Panc1 (cell line): ENCODE measurements at regions not wholly inside any gene's neighbourhood (a gene's known extent, or its start where the extent isn't known, plus 50 kb on each side); places are given as distances from the start of the nearest gene placed in this dataset.

Experiments used
- ATAC-seq: fragments of 200-7000 bp; cut with Tn5 transposase; 2 replicates; pipeline ENCODE4 v1.9.1; 2020; ENCODE audit warnings: mild to moderate bottlenecking, moderate library complexity
- BruUV-seq: library from RNA; stranded (reverse); fragments of 400-500 nt; replicated peaks from 2 replicates; lab custom pipeline; 2021; lab: Mats Ljungman, UMichigan
- CTCF ChIA-PET: fragments of 300-600 bp; sonication (Branson Sonifier 250); formaldehyde crosslinking; loops from one replicate; lab custom pipeline; 2022; ENCODE audit warnings: antibody characterized with exemption; lab: Charles Lee
- POLR2A ChIA-PET: fragments of 300-600 bp; sonication (Branson Sonifier 250); formaldehyde crosslinking; loops from one replicate; lab custom pipeline; 2022; ENCODE audit warnings: antibody characterized with exemption; lab: Charles Lee
- DNase-seq: peaks from one replicate; pipeline ENCODE4 v3.0.0-alpha.2; 2010; ENCODE audit warnings: low read depth, low spot score
- H3K27ac ChIP-seq: 2 replicates; pipeline ENCODE4 v1.5.1; 2011; ENCODE audit warnings: mild to moderate bottlenecking, low read length, inconsistent platforms
- H3K27me3 ChIP-seq: fragments of 200-500 bp; sonication (Bioruptor generic); 2 replicates; pipeline ENCODE4 v1.6.0; 2014; ENCODE audit warnings: low read length, inconsistent platforms; ENCODE audit not compliant: control insufficient read depth, insufficient read depth
- H3K36me3 ChIP-seq: fragments of 200-500 bp; sonication (Bioruptor generic); 2 replicates; pipeline ENCODE4 v1.5.1; 2014; ENCODE audit warnings: inconsistent platforms, mild to moderate bottlenecking, low read length, moderate library complexity; ENCODE audit not compliant: control insufficient read depth, insufficient read depth
- H3K4me1 ChIP-seq: 2 replicates; pipeline ENCODE4 v1.5.1; 2011; ENCODE audit warnings: inconsistent platforms, mild to moderate bottlenecking, low read length, moderate library complexity; ENCODE audit not compliant: control insufficient read depth, insufficient read depth
- H3K4me3 ChIP-seq, 2 experiments: 2 replicates each; pipeline ENCODE4 v1.5.1; 2011 to 2012; ENCODE audit warnings: low read depth in 2 of 2, low read length in 2 of 2, mild to moderate bottlenecking in 2 of 2, inconsistent platforms in 1 of 2, moderate library complexity in 1 of 2
- H3K9me3 ChIP-seq: fragments of 200-500 bp; sonication (Bioruptor generic); 2 replicates; pipeline ENCODE4 v1.5.1; 2014; ENCODE audit warnings: low read depth, mild to moderate bottlenecking, inconsistent platforms, low read length, moderate library complexity; ENCODE audit not compliant: control insufficient read depth, insufficient read depth
- CTCF ChIP-seq: fragments of 450-650 bp; IDR thresholded peaks from 2 replicates; pipeline ENCODE4 v1.5.1; 2017; ENCODE audit warnings: mild to moderate bottlenecking
- POLR2AphosphoS5 ChIP-seq: IDR thresholded peaks from 2 replicates; pipeline ENCODE4 v1.6.1; 2012; ENCODE audit warnings: mild to moderate bottlenecking, low read depth, low read length, moderate library complexity
- REST ChIP-seq, 2 experiments: IDR thresholded peaks; 2 replicates each; pipeline ENCODE4 v1.6.1; 2011 to 2012; ENCODE audit warnings: low read depth in 2 of 2, control low read depth in 1 of 2, low read length in 1 of 2, mild to moderate bottlenecking in 1 of 2, moderate library complexity in 1 of 2; ENCODE audit not compliant: insufficient read depth in 1 of 2
- SIN3A ChIP-seq: IDR thresholded peaks from 2 replicates; pipeline ENCODE4 v1.6.1; 2012; ENCODE audit warnings: low read depth, mild to moderate bottlenecking, low read length, moderate library complexity, borderline replicate concordance; ENCODE audit not compliant: insufficient read depth
- TCF7L2 ChIP-seq: IDR thresholded peaks from 2 replicates; pipeline ENCODE4 v1.6.1; 2011; ENCODE audit warnings: mild to moderate bottlenecking, low read depth, low read length, inconsistent platforms
- in situ Hi-C: cut with HindIII; loops from 2 replicates; pipeline ENCODE4 v1.10.0; 2016; ENCODE audit warnings: low sequenced_read_pairs, low pct_unique_long_range_greater_than_20kb
- intact Hi-C: fragments of 100-400 bp; cut with micrococcal nuclease; formaldehyde crosslinking; loops from one replicate; pipeline ENCODE4 v1.10.0; 2022; ENCODE audit not compliant: unreplicated experiment

DNA sequence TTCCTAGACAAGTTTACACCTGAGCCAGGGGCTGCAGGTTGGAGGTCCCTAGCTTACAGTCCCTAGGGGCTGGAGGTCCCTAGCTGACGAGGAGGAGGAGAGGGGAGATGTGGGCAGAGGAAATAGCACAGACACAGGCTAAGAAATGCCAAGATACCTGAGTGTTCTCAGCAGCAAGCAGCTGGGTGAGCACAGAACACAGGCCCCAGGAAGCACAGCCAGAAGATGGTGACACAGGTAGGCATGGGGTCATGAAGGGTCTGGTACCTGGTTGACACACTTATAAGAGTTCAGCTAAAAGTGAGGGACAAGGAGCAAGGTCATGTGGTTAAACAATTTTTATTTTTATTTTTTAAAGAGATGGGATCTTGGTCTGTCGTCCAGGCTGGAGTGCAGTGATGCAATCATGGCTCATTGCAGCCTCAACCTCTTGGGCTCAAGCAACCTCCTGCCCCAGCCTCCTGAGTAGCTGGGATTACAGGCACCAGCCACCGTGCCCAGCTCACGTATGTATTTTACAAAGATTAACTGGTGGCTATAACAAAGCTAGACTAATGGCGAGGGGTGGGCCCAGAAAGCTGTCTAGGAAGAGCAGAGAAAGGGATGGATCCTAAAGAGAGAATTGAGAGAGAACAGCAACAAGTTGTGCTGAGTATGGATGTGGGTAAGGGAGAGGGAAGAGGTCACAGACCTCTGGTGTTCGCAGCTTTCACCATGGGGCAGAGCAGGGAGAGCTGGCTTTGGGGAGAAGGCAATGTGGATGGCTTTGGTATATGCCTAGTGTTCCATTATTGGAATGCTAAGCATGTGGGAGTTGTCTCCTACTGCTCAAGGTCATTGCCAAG is 140.3 kb upstream of the KLF14 start:
- Histone ChIP-seq H3K27me3 (no peaks in the 10 kb centered on the region), H3K4me1 (peaks cover 80% of the 10 kb centered on the region), H3K9me3 (no peaks in the 10 kb centered on the region), H3K4me3 (no peak overlapping the region), H3K27ac (peak overlapping the region; percentile 84), H3K36me3 (peaks cover 30% of the 10 kb centered on the region)
- 0 out of 2 replicates have a peak, but pooled peaks have one; percentile 6 for ATAC-seq
- no peak for DNase-seq
- no TSS peak for BruUV-seq
- intact Hi-C loops (no loop called here), in situ Hi-C loops (no loop called here)
- POLR2A ChIA-PET = interaction anchor here (0.6 kb wide), 1 partner anchor 903 kb away, joined by 6 read pairs; no protein-coding TSS in a partner anchor
- CTCF ChIA-PET = interaction anchor here (0.5 to 1.8 kb wide), 4 partner anchors 19 to 39 kb away, joined by 3 to 11 read pairs (median 7); no protein-coding TSS in a partner anchor
- TF ChIP-seq CTCF = no peak
- peak; percentile 58; the same call in 1 of the 2 replicates for TF ChIP-seq POLR2AphosphoS5

DNA sequence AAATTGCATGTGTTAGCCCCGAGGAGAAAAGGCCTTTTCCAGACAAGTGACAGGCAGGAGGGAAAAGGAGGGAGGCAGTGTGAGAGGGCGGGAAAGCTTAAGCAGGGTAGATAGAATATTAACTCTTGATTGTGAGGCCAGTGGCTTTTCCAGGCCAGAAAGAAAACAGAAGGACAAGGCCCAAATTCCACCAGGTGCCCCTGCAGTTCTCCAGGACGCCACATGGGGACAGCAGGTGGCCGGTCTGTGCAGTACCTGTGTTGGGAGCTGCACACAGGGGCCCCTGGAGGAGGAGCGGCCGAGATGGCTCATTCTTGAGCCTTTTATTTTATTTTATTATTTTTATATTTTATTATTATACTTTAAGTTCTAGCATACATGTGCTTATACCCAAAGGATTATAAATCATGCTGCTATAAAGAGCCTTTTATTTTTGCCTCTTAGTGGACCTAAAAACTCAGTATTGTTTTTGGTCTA is 141.3 kb upstream of the KLF14 start:
- peak overlapping the region; percentile 99 for H3K27ac ChIP-seq
- peaks cover 88% of the 10 kb centered on the region for H3K4me1 ChIP-seq
- H3K36me3 ChIP-seq = peaks cover 27% of the 10 kb centered on the region
- POLR2A ChIA-PET = no interaction called here
- TF ChIP-seq POLR2AphosphoS5 (peak; percentile 69), SIN3A (no peak), CTCF (peak; percentile 95), TCF7L2 (no peak), REST (IDR thresholded peaks at IDR 0.05; ENCODE audit: insufficient read depth in 1 of 2, low read depth in 2 of 2, low read length in 1 of 2) (no peak)
- ATAC-seq (peak; percentile 46), DNase-seq (no peak)
- BruUV-seq = no TSS peak
- H3K27me3 ChIP-seq = no peaks in the 10 kb centered on the region
- CTCF ChIA-PET = interaction anchor here (0.9 to 1.8 kb wide), 3 partner anchors 14 to 21 kb away, joined by 3 to 11 read pairs (median 5); no protein-coding TSS in a partner anchor
- in situ Hi-C loops = no loop called here
- no peaks in the 10 kb centered on the region for H3K9me3 ChIP-seq
- intact Hi-C loops = no loop called here
- H3K4me3 ChIP-seq = no peak overlapping the region
